Mesodermal cell (in vitro differentiated cells): ENCODE measurements at regions not wholly inside any gene's neighbourhood (a gene's known extent, or its start where the extent isn't known, plus 50 kb on each side); places are given as distances from the start of the nearest gene placed in this dataset.
"Not testable (repeated sequence)": the region's sequence is repeated elsewhere in the genome, so short reads cannot be mapped to it uniquely, and the experiment has no call there.

ENCODE experiments used
- H3K27ac ChIP-seq: 2 replicates; pipeline ENCODE4 v1.7.0; 2013; ENCODE audit warnings: mild to moderate bottlenecking, low read depth, low read length, moderate library complexity; ENCODE audit not compliant: severe bottlenecking
- H3K36me3 ChIP-seq: 2 replicates; pipeline ENCODE4 v1.7.1; 2013; ENCODE audit warnings: mild to moderate bottlenecking, low read length, moderate library complexity; ENCODE audit not compliant: control insufficient read depth, insufficient read depth
- H3K4me1 ChIP-seq: one replicate; pipeline ENCODE4 v1.7.1; 2013; ENCODE audit warnings: mild to moderate bottlenecking, low read length; ENCODE audit not compliant: insufficient read depth, control insufficient read depth, poor library complexity, severe bottlenecking
- H3K4me3 ChIP-seq: 2 replicates; pipeline ENCODE4 v1.7.0; 2013; ENCODE audit warnings: low read length, control low read depth, mild to moderate bottlenecking; ENCODE audit not compliant: insufficient read depth, poor library complexity, severe bottlenecking; ENCODE audit errors: extremely low read depth
- H3K9me3 ChIP-seq: 2 replicates; pipeline ENCODE4 v1.7.1; 2013; ENCODE audit warnings: mild to moderate bottlenecking, low read length, moderate library complexity; ENCODE audit not compliant: control insufficient read depth
- WGBS, 2 experiments: methylation state at CpG; one replicate each; pipeline ENCODE4 v1.1.5; 2013; ENCODE audit warnings: missing lambda C conversion rate in 2 of 2; ENCODE audit not compliant: insufficient coverage in 2 of 2; 5-methylcytosine and 5-hydroxymethylcytosine counted together

DNA sequence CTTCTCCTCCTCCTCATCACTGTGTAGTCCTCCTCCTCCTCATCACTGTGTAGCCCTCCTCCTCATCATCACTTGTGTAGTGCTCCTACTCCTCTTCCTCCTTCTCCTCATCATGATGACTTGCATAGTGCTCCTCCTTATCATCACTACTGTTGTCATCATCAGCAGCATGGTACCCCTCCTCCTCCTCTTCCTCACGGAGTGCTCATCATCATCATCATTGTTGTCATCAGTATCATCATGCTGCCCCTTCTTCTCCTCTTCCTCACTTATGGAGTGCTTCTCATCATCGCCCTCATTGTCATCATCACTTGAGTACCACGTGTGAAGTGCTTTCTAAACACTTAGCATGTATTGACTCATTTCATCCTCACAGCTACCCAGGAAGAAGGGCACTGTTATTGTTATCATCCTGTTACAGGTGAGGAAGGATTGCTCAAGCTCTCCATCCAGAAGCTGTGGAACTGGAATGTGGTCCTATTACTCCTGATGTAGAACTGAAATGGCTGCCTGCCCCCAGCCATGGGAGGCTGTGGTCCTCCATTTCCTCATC, 122.8 kb upstream of the SHH start:
- no peaks in the 10 kb centered on the region for H3K4me1 ChIP-seq
- no peak overlapping the region for H3K4me3 ChIP-seq
- no peak overlapping the region for H3K27ac ChIP-seq
- H3K9me3 ChIP-seq = peaks cover 8% of the 10 kb centered on the region
- H3K36me3 ChIP-seq = no peaks in the 10 kb centered on the region
- WGBS, 2 experiments = 77 to 80% methylated on average over 1 to 3 of the region's 3 CpGs

DNA sequence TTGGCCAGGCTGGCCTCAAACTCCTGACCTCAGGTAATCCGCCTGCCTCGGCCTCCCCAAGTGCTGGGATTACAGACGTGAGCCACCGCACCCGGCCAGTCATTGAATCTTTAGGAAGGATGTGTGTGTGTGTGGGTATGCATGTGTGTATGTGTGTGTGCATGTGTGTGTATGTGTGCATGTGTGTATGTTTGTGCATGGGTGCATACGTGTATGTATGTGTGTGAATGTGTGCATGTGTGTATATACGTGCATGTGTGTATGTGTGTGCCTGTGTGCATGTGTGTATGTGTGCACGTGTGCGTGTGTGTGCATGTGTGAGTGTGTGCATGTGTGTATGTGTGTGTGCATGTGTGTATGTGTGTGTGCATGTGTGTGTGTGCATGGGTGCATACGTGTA, 120.1 kb upstream of the SHH start:
- H3K4me3 ChIP-seq, H3K27ac ChIP-seq, H3K36me3 ChIP-seq, H3K9me3 ChIP-seq, H3K4me1 ChIP-seq: not testable (repeated sequence)
- WGBS, 2 experiments = 73 to 81% methylated on average over 8 to 9 of the region's 10 CpGs

DNA sequence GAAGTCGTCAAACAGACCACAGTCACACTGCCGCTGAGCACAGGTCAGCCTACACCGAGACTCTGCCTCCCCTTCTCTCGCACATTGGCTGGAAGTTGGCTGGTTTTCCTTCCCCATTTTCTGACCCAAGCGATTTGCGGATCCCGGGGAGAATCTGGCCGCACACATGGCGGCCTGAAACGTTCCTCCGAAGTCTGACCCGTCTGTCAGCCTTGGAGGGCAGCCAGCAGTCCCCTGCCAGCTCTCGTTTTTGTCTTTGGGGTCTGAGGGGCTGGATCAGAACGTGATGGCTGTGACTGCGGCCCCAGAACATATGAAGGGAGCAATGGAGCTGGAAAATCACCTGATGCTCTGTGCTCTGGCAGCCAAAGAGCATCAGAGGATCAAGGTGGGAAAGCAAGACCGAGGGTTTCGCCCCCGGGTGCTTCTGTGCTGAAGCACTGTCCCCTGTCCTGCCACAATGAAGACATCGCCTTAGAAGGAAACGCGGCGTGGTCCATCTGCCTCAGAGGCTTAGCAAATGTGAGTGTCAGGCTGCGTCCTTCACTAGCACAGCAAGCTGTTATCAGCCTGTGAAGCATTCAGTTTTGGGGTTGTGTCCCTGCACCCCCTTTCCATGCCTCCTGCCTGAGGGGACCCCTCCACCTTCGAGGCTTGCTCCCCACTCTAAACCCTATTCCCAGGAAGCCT, 119.3 kb upstream of the SHH start:
- Histone ChIP-seq H3K4me3 (no peak overlapping the region), H3K9me3 (no peaks in the 10 kb centered on the region), H3K27ac (no peak overlapping the region), H3K36me3 (no peaks in the 10 kb centered on the region), H3K4me1 (no peaks in the 10 kb centered on the region)
- WGBS, 2 experiments = 85 to 88% methylated on average over 20 to 22 of the region's 24 CpGs

- WGBS, 2 experiments = 86 to 100% methylated on average over 1 of the region's 1 CpG
- no peaks in the 10 kb centered on the region for H3K4me1 ChIP-seq
Observed at GRCh38 chr7:155930527-155930926, 118.3 kb upstream of the SHH start.

DNA sequence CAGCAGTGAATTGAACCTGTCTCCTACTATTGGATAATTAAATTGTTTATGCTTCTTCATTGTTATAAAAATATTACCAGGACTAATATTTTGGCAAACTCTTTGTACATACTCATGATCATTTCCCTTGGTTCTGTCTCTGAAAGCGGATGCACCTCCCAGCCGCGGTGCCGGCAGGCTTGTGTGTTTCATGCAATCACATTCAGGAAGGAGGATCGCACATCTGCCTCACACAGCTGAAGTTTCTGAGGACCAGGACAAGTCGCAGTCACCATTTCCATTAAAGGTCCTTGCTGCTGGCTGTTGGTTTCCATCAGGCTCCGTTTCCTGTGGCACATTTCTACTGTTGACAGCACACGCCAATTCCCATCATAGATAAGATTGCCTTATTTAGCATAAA, 117.8 kb upstream of the SHH start:
- Histone ChIP-seq H3K36me3 (no peaks in the 10 kb centered on the region), H3K4me1 (no peaks in the 10 kb centered on the region), H3K9me3 (no peaks in the 10 kb centered on the region), H3K27ac (no peak overlapping the region), H3K4me3 (no peak overlapping the region)
- 88 to 97% methylated on average over 5 to 6 of the region's 8 CpGs for WGBS, 2 experiments

More at GRCh38 chr7:155930527-155930926, 118.3 kb upstream of the SHH start:
- H3K36me3 ChIP-seq = no peaks in the 10 kb centered on the region
- no peak overlapping the region for H3K27ac ChIP-seq
- H3K9me3 ChIP-seq = no peaks in the 10 kb centered on the region
- no peak overlapping the region for H3K4me3 ChIP-seq

DNA sequence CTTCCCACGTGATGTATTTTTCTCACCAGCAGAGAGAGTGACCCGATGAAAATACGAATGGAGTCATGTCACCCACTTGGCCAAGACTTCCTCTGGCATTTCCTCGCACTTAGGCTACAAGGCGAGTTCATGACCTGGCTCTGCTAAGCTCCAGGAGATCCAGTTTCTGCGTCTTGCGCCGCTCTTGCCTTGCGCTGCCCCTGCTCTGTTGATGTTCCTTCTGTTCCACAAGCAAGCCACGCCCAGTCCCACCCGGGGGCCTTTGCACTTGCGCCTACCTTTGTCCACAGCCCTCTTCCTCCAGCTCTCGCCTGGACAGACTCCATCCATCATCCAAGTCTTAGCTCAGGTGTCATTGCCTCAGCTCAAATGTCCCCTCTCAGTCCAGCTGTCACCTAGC, 116.3 kb upstream of the SHH start:
- Histone ChIP-seq H3K9me3 (no peaks in the 10 kb centered on the region), H3K4me1 (no peaks in the 10 kb centered on the region), H3K27ac (no peak overlapping the region), H3K36me3 (no peaks in the 10 kb centered on the region), H3K4me3 (no peak overlapping the region)
- WGBS, 2 experiments = 83% methylated on average over 12 of the region's 13 CpGs

GRCh38 chr7:155927905-155928304, 115.6 kb upstream of the SHH start:
- WGBS, 2 experiments = 82 to 90% methylated on average over 1 to 2 of the region's 3 CpGs
- no peak overlapping the region for H3K4me3 ChIP-seq
- H3K36me3 ChIP-seq = no peaks in the 10 kb centered on the region
- H3K27ac ChIP-seq = no peak overlapping the region
- no peaks in the 10 kb centered on the region for H3K9me3 ChIP-seq
- no peaks in the 10 kb centered on the region for H3K4me1 ChIP-seq

GRCh38 chr7:155925682-155926081, 113.4 kb upstream of the SHH start:
- H3K9me3 ChIP-seq = no peaks in the 10 kb centered on the region
- H3K4me3 ChIP-seq = no peak overlapping the region
- H3K36me3 ChIP-seq = no peaks in the 10 kb centered on the region
- H3K27ac ChIP-seq = no peak overlapping the region
- no peaks in the 10 kb centered on the region for H3K4me1 ChIP-seq
- 79 to 95% methylated on average over 7 to 13 of the region's 14 CpGs for WGBS, 2 experiments

GRCh38 chr7:155922067-155922816, 110.0 kb upstream of the SHH start:
- Histone ChIP-seq H3K4me1 (no peaks in the 10 kb centered on the region), H3K36me3 (no peaks in the 10 kb centered on the region), H3K27ac (no peak overlapping the region), H3K4me3 (no peak overlapping the region), H3K9me3 (no peaks in the 10 kb centered on the region)
- 67 to 87% methylated on average over 12 to 20 of the region's 25 CpGs for WGBS, 2 experiments

- Histone ChIP-seq H3K9me3 (no peaks in the 10 kb centered on the region), H3K4me1 (no peaks in the 10 kb centered on the region), H3K27ac (no peak overlapping the region), H3K36me3 (no peaks in the 10 kb centered on the region), H3K4me3 (no peak overlapping the region)
- WGBS, 2 experiments = 90 to 93% methylated on average over 6 to 7 of the region's 10 CpGs
Observed at GRCh38 chr7:155921804-155922066, 109.5 kb upstream of the SHH start.
